PFSK-1 (cell line): ENCODE measurements at regions not wholly inside any gene's neighbourhood (a gene's known extent, or its start where the extent isn't known, plus 50 kb on each side); places are given as distances from the start of the nearest gene placed in this dataset.

Experiments used
- FOXP2 ChIP-seq: optimal IDR thresholded peaks from 2 replicates; pipeline ENCODE3; 2011; ENCODE audit warnings: borderline replicate concordance, control low read depth, inconsistent platforms; ENCODE audit not compliant: insufficient read depth; ENCODE audit errors: extremely low read length, extremely low read depth
- POLR2AphosphoS5 ChIP-seq: IDR thresholded peaks from 2 replicates; pipeline ENCODE4 v1.6.1; 2012; ENCODE audit warnings: low read depth, mild to moderate bottlenecking, control low read depth, low read length, moderate library complexity
- SIN3A ChIP-seq: IDR thresholded peaks from 2 replicates; pipeline ENCODE4 v1.6.1; 2012; ENCODE audit warnings: mild to moderate bottlenecking, low read length, moderate library complexity, borderline replicate concordance; ENCODE audit not compliant: insufficient read depth
- TAF1 ChIP-seq: IDR thresholded peaks from 2 replicates; pipeline ENCODE4 v1.6.1; 2012; ENCODE audit warnings: low read length, control low read depth, borderline replicate concordance; ENCODE audit not compliant: insufficient read depth
- TF ChIP-seq, protein P1 (sequence below), 2 experiments: IDR thresholded peaks; 2 replicates each; pipeline versions ENCODE4 v1.6.1 to v1.8.0; 2011 to 2012; ENCODE audit warnings: low read depth in 2 of 2, low read length in 2 of 2, control low read depth in 1 of 2, inconsistent platforms in 1 of 2, mild to moderate bottlenecking in 1 of 2, moderate library complexity in 1 of 2; ENCODE audit not compliant: insufficient read depth in 1 of 2

DNA sequence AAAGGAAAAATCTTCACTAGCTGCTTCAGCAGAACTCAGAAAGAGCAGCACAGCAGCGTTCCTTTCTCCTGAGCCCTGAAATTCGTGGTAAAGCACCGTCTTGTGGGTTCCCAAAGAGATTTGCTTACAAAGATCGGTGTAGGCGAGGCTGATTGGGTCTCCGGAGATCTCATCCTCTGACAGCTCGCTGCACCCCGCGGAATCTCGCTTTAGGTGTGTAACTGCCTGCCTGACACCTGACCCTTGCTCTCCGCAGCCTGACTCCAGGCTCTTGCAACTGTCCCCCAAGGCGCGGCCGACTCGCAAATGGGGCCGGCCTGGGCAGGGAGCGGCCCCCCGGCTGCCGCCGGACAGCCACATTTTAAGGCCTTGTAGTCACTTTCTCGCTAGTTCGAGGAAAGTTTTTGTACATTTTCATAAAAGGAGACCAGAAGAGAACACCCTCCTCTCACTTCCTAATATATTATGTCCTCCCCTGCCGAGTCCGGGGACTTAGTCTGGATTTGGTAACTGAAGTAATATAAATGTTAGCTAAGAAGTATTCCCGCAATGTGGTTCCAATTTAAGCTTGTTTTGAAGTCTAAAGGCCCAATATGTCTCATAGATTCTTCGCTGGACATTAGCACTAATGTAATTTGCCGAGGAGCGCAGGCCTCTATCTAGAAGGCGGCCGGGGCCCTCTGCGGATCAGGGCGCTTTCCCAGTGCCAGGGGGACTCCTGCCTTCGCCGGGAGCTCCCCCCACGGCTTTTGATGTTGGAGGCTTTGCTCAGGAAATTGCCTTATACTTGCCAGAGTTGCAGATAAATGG, 177.3 kb upstream of the CDKN3 start:
- no peak for TF ChIP-seq SIN3A
- TF ChIP-seq, protein P1, sequence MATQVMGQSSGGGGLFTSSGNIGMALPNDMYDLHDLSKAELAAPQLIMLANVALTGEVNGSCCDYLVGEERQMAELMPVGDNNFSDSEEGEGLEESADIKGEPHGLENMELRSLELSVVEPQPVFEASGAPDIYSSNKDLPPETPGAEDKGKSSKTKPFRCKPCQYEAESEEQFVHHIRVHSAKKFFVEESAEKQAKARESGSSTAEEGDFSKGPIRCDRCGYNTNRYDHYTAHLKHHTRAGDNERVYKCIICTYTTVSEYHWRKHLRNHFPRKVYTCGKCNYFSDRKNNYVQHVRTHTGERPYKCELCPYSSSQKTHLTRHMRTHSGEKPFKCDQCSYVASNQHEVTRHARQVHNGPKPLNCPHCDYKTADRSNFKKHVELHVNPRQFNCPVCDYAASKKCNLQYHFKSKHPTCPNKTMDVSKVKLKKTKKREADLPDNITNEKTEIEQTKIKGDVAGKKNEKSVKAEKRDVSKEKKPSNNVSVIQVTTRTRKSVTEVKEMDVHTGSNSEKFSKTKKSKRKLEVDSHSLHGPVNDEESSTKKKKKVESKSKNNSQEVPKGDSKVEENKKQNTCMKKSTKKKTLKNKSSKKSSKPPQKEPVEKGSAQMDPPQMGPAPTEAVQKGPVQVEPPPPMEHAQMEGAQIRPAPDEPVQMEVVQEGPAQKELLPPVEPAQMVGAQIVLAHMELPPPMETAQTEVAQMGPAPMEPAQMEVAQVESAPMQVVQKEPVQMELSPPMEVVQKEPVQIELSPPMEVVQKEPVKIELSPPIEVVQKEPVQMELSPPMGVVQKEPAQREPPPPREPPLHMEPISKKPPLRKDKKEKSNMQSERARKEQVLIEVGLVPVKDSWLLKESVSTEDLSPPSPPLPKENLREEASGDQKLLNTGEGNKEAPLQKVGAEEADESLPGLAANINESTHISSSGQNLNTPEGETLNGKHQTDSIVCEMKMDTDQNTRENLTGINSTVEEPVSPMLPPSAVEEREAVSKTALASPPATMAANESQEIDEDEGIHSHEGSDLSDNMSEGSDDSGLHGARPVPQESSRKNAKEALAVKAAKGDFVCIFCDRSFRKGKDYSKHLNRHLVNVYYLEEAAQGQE (IDR thresholded peaks at IDR 0.05; ENCODE audit: insufficient read depth in 1 of 2, low read depth in 2 of 2, low read length in 2 of 2) = no peak
- TF ChIP-seq POLR2AphosphoS5 = no peak
- no peak for TF ChIP-seq FOXP2
- TF ChIP-seq TAF1 = no peak

- TF ChIP-seq POLR2AphosphoS5 (no peak), SIN3A (no peak)
Observed at GRCh38 chr14:54220071-54220703, 176.6 kb upstream of the CDKN3 start.

- TF ChIP-seq SIN3A = no peak
- TF ChIP-seq, protein P1 (IDR thresholded peaks at IDR 0.05; ENCODE audit: insufficient read depth in 1 of 2, low read depth in 2 of 2, low read length in 2 of 2) = no peak
Observed at GRCh38 chr14:54220704-54221431, 175.9 kb upstream of the CDKN3 start.

- TF ChIP-seq SIN3A = no peak
- no peak for TF ChIP-seq FOXP2
- TF ChIP-seq TAF1 = no peak
- TF ChIP-seq, protein P1 (IDR thresholded peaks at IDR 0.05; ENCODE audit: insufficient read depth in 1 of 2, low read depth in 2 of 2, low read length in 2 of 2) = no peak
- no peak for TF ChIP-seq POLR2AphosphoS5
Observed at GRCh38 chr14:54221432-54221803, 175.4 kb upstream of the CDKN3 start.

GRCh38 chr14:54221971-54222370, 174.8 kb upstream of the CDKN3 start:
- TF ChIP-seq SIN3A = no peak
- TF ChIP-seq, protein P1 (IDR thresholded peaks at IDR 0.05; ENCODE audit: insufficient read depth in 1 of 2, low read depth in 2 of 2, low read length in 2 of 2) = no peak
- TF ChIP-seq TAF1 = no peak
- no peak for TF ChIP-seq POLR2AphosphoS5
- no peak for TF ChIP-seq FOXP2
